Adrenal gland (tissue), 5 donors: ENCODE measurements at regions not wholly inside any gene's neighbourhood (a gene's known extent, or its start where the extent isn't known, plus 50 kb on each side); places are given as distances from the start of the nearest gene placed in this dataset.

Experiments used
- CTCF ChIP-seq, 6 experiments: fragments of 450-650 bp in 4 of 6; fragments of 200-600 bp in 2 of 6; sonication (generic) in 1 of 6; IDR thresholded peaks; 1 replicate in 5 of 6; 2 replicates in 1 of 6; pipeline versions ENCODE4 v1.5.1 to v1.8.0; 2016 to 2021; ENCODE audit warnings: antibody characterized with exemption in 6 of 6, mild to moderate bottlenecking in 2 of 6, moderate library complexity in 1 of 6
- POLR2A ChIP-seq, 2 donors: fragments of 450-650 bp; IDR thresholded peaks; one replicate each; pipeline ENCODE4 v1.6.1; 2017; ENCODE audit warnings: antibody characterized with exemption in 2 of 2, mild to moderate bottlenecking in 2 of 2, moderate library complexity in 1 of 2
- donor health status: DM: no; HTN: no; CAD: no.

GRCh38 chr4:155569471-155569870, 97.2 kb upstream of the GUCY1A1 start:
- TF ChIP-seq CTCF (IDR thresholded peaks at IDR 0.05) (no peak), POLR2A (IDR thresholded peaks at IDR 0.05) (no peak)
